IPS DF 19.7 (cell line): ENCODE measurements at regions not wholly inside any gene's neighbourhood (a gene's known extent, or its start where the extent isn't known, plus 50 kb on each side); places are given as distances from the start of the nearest gene placed in this dataset.

Experiments used
- DNase-seq: peaks from one replicate; pipeline ENCODE4 v3.0.0-alpha.2; 2013; ENCODE audit warnings: low read depth, low spot score

- no peak for DNase-seq
These were observed 111.0 kb upstream of the SLC25A48 start for GRCh38 chr5:135723491-135723890.

GRCh38 chr5:135721548-135722090 lies 112.8 kb upstream of the SLC25A48 start:
- no peak for DNase-seq

GRCh38 chr5:135720191-135720590 lies 114.3 kb upstream of the SLC25A48 start:
- DNase-seq: no peak

GRCh38 chr5:135719428-135720063 lies 114.9 kb upstream of the SLC25A48 start:
- no peak for DNase-seq

GRCh38 chr5:135718651-135719050 lies 115.8 kb upstream of the SLC25A48 start:
- DNase-seq: no peak

GRCh38 chr5:135718151-135718550 lies 116.3 kb upstream of the SLC25A48 start:
- DNase-seq: no peak

GRCh38 chr5:135715267-135716055 lies 119.0 kb upstream of the SLC25A48 start:
- no peak for DNase-seq

- DNase-seq: no peak
These were observed 120.2 kb upstream of the SLC25A48 start for GRCh38 chr5:135714126-135714894.

GRCh38 chr5:135713161-135713915 lies 121.1 kb upstream of the SLC25A48 start:
- DNase-seq: no peak

GRCh38 chr5:135711911-135712310 lies 122.6 kb upstream of the SLC25A48 start:
- DNase-seq: no peak

GRCh38 chr5:135710045-135710675 lies 124.3 kb upstream of the SLC25A48 start:
- no peak for DNase-seq

GRCh38 chr5:135709208-135709575 lies 125.3 kb upstream of the SLC25A48 start:
- no peak for DNase-seq

- no peak for DNase-seq
These were observed 125.8 kb upstream of the SLC25A48 start for GRCh38 chr5:135708481-135709207.

- DNase-seq: no peak
These were observed 127.2 kb upstream of the SLC25A48 start for GRCh38 chr5:135707302-135707701.

GRCh38 chr5:135706893-135707292 lies 127.6 kb upstream of the SLC25A48 start:
- DNase-seq: no peak

- no peak for DNase-seq
These were observed 127.7 kb upstream of the CXCL14 start for GRCh38 chr5:135706474-135706873.

- DNase-seq: no peak
These were observed 127.2 kb upstream of the CXCL14 start for GRCh38 chr5:135705941-135706466.

- no peak for DNase-seq
These were observed 126.4 kb upstream of the CXCL14 start for GRCh38 chr5:135705141-135705631.

- DNase-seq: no peak
These were observed 125.8 kb upstream of the CXCL14 start for GRCh38 chr5:135704616-135705015.

- DNase-seq: no peak
These were observed 124.3 kb upstream of the CXCL14 start for GRCh38 chr5:135703016-135703550.
